Globus pallidus (tissue), 1 donor: ENCODE measurements at regions not wholly inside any gene's neighbourhood (a gene's known extent, or its start where the extent isn't known, plus 50 kb on each side); places are given as distances from the start of the nearest gene placed in this dataset.
"Not testable (repeated sequence)": the region's sequence is repeated elsewhere in the genome, so short reads cannot be mapped to it uniquely, and the experiment has no call there.

ENCODE experiments used
- DNase-seq: peaks from one replicate; pipeline ENCODE4 v3.0.0-alpha.2; 2015; ENCODE audit warnings: low spot score

DNA sequence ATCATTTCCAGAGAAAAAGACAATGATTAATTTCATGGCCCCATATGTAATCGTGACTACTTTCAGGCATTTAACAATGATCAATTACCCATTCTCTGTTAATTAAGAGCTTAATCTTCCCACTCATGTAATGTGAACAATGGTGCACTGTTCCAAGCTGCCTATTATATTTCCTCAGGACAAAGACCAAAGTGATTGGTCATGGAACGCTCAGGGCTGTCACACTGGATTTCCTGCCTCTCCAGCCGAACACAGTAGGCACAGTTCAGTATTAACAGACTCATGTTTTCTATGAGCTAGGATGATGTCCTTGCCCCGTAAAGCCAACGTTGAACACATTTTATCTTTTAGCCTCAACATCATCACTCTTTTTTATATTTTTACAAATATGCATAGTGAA is 142.7 kb upstream of the FZD8 start:
- DNase-seq: peak; percentile 17

DNA sequence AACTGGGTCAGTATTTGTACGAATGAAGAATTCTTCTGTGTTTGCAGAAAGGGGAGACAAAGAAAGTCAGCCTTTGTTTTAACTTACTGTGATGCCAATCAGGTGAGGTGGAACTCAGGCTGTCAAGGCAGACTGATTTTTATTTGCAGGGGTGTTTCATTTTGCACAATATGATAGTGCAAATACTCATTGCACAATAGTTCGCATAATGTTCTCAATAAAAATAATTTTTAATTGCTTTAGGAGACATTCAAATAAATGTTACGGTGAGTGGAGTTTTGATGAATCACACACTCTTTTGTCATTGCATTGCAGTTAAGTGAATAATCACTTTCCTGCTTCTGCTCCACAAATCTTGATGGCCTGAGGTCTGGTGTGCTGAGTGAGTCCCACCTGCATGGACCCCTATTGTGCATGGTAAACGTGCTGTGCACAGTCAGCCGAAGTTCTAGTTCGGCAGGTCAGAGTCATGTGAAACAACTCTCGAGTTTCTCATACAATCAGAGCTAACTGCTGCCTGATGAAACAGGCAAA is 141.3 kb upstream of the FZD8 start:
- no peak for DNase-seq

DNA sequence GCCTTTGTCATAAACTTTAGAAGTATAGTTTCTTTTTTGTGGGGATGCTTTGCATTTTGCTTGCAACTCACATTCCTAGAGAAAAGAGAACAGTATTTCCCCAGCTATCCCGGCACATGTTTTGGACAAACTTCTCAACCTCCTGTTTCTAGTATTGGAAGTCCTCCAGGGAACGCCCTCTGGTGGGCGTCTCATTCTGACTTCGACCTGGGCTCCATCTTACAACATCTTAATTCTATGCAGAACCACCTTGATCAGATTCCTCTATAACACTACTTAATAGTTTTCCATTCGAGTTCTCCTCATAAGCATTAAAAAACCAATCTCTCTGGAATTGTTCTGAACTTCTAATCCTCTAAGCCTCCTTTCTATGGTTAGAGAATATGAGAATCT is 139.5 kb upstream of the FZD8 start:
- no peak for DNase-seq

DNA sequence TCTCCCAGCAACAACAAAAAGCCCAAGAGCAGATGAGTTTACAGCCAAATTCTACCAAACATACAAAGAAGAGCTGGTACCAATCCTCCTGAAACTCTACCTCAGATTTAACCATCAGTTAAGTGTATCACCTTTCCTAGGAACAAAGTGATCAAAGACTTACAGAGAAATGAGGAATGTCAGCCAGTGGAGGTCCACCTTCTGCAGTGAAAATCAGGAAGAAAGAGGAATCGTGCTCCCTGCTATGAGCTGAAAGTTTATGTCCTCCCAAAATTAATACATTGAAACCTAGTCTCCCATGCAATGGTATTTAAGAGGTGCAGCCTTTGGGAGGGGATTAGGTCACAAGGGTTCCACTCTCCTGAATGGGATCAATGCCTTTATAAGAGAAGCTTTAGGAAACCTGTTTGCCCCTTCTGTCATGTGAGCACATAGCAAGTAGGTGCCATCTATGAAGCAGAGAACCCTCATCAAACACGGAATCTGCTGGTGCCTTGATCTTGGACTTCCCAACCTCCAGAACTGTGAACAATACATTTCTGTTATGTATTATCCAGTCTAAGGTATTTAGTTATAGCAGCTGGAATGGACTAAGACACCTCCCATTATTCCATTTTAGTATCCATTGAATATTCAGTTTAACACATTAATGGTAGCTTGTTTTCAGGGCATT is 139.0 kb upstream of the FZD8 start:
- no peak for DNase-seq

DNA sequence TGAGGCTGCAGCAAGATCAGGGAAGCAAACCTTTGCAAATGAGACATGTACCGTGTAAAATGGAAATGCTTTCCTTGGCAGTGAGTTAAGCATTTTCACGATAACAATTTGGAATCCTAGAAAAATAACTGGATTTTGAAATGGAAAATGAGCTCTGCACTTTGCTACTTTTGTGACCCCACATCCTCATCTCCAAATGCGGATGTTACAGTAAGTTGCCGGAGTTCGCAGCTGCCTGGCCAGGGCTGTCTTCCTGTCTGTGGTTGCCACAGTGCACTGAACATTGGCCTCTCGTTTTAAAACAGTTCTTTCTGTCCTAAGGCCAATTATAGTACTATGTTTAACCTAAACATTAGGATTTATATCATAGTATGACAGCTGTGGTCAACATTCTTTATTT is 136.2 kb upstream of the FZD8 start:
- peak; percentile 16 for DNase-seq

DNA sequence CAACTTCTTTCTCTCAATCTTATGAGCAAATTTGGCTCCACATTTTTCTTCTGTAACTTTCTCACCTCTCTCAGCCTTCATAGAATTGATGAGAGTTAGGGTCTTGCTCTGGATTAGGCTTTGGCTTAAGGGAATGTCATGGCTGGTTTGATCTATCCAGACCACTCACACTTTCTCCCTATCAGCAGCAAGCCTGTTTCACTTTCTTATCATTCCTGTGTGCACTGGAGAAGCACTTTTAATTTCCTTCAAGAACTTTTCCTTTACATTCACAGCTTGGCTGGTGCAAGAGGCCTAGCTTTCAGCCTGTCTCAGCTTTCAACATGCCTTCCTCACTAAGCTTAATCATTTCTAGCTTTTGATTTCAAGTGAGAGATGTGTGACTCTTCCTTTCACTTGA is 134.5 kb upstream of the FZD8 start:
- DNase-seq: not testable (repeated sequence)

DNA sequence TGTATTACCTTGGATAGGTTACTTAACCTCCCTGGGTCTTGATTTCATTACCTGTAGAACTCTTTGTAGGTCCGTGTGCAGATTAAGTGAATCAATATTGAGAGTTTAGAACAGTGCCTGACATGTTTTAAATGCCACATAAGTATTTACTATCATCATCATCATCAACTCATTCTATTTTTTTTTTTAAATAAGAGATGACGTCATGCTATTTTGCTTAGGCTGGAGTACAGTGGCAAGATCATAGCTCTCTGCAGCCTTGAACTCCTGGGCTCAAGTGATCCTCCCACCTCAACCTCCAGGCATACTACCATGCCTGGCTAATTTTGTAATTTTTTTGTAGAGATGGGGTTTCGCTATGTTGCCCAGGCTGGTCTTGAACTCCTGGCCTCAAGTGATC is 132.0 kb upstream of the FZD8 start:
- DNase-seq: no peak

DNA sequence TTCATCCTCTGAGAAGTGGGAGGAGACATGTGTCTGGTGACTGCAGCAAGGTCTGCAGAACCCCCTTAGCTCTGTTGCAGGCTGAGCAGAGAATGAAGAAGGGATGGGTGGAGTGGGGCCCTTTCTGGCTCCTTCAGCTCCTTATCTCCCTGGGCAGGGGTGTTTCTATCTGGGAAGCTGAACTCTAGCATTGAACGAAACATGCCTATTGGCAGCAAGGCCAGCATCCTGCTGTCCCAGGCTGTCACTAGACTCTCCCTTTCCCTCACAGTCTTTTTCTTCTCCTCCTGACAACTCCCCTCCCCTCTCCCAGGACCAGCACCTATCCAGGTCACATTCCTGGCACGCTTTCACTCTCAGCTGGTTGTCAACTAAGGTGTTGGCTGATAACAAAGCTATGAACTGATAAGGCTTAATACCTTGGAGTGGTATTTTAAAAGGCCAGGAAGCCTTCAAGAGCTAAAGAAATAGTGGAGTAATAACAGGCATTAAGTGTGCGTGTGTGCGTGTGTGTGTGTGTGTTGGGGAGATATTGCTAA is 128.8 kb upstream of the FZD8 start:
- DNase-seq: no peak

DNA sequence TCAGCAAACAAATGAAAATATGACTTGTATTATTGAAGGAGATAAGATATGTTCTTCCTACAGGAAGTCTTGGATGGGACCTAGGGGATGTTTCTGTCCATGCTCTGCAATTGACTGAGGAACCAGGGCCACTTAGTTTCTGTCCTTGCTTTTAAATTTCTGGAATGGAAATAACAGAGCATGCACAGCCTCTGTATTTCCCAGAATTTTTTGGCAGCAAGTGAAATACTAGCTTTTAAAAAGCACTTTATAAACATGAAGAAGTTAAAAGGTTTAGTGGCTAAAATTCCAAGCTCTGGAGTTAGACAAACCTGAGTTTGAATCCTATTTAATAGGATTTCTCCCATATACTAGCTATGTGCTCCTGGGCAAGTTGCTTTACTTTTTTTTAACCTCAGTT is 127.7 kb upstream of the FZD8 start:
- DNase-seq: no peak

DNA sequence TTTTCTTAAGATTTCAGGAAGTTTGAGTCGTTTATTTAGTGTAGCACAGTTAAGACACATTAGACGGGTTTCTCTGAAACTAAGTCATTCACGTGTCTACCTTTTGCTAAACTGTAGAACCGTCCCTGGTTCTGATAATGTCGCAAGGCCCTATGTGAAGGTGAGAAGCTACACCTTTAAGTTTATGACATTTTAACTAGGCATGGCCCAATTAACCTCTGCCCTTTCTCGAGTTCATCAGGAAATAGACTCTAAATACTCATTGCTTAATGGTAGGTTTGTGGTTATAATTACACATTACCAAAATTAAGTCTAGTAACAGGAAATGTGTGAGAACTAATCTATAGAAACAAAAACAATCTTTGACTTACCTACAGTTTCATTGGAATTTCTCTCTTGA is 126.6 kb upstream of the FZD8 start:
- DNase-seq: no peak

DNA sequence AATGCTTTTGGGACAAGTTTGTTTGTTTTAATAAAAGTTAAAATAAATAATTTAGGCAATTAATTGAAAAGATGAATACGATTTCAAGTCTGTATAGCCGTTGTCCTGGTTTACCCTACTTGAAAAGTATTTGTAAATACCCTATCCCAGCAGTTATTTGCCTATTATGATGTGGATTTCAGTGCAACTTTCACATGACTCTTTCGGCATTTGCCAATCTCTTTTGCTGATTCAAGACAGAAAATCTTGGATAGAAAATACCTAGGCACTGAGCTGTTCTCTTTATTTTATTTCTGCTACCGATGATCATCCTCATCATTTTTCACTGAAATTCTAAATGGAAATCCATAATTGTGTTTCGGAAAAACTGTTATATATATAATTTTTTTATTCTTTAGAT is 125.9 kb upstream of the FZD8 start:
- no peak for DNase-seq

DNA sequence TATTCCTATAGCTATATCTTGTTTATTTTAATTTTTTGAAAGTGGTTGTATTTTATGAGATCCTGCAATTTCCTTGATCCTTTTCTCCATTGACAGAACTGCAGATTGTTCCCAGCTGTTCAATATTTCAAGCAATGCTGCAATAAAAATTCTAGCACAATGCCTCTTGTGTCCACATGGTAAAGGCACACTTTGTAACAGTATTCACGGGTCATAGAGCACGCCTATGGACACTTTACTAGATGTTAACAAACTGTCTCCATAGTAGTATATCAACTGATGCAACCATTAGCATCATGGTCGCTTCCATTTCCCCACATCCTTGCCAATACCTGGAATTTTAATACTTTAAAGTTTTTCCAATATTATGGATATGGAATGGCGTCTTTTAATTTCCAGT is 123.9 kb upstream of the FZD8 start:
- no peak for DNase-seq

DNA sequence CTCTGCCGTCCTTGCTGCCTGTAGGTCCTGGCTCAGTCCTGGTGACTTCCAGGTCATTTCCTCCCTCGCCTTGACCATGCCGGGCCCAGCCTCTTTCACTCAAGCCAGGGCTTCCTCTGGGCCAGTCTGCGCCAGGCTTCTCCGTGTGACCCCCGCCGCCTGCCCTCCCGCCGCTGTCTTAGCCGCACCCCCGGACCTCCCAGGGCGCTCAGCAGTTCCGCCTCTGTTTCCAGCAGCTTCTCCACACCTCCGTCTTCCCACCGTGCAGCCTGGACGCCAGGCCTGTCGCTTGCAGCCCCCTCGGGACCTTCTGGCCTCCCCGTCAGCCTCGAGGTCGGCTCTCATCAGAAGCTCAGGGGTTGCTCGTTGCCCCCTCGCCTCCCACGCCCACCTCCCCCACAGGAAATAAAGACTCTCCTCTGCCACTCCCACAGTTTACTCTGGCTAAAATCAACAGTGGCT is 123.0 kb upstream of the FZD8 start:
- DNase-seq: peak; percentile 8

DNA sequence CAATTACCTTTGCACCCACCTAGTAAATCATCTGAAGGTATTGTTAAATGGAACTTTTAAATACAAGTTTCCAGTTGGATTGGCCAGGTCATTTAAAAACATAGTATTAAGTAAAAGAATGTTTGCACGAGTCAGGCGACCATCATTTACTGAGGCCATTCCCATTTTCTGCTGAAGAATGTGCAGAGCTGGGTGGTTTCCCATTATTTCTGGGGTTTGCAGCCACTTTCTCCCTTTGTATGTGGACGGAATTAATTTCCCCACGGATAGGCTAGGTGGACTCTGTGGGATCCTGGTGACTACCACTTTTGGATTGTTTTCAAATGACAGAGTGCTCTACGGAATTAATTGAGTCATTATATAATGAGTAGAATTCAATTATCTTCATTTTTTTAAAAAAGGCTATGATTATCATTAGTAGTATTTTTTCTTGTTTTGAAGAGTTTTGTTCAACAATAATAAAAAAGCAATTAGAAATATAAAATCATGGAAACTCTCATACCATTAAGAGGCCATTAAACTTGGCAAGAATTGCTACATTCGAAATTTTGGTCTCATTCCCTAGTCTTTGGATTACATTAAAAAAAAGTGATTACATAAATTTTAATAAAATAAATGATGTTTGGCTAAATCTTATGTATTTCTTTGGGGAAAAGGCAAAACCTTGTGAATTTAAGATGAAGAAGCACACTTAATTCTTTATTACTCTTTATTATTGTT is 120.4 kb upstream of the FZD8 start:
- DNase-seq: no peak

DNA sequence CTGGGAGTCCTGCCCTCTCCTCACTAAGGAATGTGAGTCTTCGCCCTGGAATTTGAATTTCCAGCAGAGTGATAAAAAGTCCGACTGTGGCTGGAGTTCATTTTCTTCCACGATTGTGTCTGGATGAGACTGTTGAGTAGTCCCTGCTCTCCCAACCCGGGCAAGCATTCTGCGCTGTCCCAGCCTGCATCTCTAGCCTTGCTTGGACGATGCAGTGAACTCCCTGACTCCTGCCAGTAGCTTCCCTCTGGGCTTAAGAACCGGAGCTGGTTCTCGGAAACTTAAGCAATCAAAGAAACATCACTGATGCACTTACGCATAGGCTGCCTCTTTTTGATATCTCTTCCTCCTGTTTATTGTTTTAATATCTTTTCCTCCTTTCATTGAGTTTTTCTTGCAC is 116.0 kb upstream of the FZD8 start:
- DNase-seq: no peak

DNA sequence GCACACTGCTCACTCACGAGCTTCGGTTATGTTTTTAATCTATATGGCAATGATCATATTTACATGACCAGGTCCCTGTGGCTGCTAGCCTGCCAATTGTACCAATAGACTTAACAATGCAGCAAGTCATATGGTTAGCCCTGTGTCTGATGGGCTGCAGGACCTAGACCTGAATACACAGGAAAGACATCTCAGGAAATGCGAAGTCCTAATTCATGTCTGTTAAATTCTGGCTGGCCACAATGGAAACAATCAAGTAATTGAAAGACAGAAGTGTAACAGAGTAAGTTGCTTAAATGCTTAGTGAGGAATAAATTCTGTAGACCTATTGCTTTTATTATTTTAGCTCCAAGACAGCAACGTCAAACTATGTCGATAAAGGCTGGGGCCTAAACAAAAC is 112.4 kb upstream of the FZD8 start:
- DNase-seq: no peak

DNA sequence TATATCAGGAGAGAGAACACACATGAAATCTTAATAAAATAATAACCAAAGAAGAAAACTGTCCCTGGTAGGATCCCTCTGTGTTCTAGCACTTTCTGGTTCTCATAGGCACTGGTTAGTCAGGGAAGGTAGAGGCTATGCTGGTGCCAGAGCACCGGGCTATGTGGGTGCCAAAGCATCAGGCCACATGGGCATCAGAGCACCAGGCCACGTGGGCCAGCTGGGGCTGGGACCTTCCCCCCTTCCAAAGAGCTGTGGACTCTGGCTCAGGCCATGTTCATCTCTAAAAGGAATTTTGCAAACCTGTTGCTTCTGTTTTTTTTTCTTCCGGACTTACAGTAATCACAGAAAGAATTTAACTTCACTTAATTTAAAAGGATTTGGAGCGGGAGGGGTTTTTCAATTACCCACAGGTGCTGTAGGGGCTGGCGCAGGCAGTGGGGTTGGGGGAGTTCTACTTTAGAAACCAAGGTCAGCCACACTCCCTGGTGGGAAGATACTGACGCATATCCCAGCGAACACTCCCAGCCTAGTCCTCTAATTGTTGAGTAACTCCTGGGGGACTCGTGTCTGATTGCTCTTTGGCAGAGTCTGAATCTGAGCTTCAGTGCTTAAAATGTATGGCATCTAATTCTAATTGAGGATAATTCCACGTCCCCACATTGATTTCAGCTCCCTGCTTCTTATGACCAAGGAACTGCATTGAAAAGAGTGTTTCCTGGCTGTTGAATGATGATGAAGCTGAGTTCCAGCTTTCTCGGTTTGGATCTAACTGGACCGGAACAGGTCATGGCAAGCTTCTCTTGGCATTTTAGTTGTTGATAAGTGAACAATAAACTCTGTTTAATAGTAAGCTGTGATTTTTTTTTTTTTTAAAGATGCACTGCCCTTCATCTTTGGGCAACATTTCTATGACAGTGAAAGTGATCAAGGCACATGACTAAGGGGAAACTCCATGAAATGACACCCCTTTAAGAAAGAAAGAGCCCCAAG is 110.7 kb upstream of the FZD8 start:
- no peak for DNase-seq

DNA sequence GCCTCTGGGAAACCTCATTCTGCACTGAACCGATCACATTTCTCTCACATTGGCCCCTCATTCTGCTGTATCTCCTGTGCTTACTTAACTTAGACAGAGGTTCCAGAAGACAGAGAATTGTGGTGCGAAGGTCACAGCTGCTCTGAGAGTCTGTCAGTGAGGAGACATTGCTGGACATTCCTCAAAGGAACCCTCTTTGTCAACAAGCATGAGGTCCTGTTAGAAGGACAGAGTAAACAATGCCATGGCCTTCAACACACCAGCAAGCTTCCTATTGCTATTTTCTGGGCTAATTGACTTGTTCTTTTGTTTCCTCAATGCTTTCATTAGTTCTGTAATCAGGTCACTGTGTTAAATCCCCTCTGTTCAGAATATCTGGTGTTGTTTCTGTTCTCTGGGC is 109.3 kb upstream of the FZD8 start:
- DNase-seq: no peak

DNA sequence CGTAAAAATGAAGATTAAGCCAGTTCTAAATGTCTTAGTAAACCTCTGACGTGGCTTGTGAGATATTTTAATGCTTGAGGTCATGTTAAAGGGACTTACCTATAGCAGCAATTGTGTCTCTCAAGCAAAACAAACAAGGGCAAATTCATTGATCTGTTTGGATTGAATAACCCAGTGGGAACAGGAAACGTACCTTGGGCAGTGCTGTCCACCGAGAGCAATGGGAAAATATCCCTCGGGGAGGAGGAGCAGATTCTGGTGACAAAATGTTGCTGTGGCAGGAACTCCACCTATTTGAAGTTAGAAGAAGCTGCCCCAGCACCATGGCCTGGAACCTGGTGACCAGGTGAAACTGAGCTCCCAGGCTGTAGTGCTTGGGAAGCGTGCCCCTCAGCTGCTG is 107.1 kb upstream of the FZD8 start:
- DNase-seq: no peak

DNA sequence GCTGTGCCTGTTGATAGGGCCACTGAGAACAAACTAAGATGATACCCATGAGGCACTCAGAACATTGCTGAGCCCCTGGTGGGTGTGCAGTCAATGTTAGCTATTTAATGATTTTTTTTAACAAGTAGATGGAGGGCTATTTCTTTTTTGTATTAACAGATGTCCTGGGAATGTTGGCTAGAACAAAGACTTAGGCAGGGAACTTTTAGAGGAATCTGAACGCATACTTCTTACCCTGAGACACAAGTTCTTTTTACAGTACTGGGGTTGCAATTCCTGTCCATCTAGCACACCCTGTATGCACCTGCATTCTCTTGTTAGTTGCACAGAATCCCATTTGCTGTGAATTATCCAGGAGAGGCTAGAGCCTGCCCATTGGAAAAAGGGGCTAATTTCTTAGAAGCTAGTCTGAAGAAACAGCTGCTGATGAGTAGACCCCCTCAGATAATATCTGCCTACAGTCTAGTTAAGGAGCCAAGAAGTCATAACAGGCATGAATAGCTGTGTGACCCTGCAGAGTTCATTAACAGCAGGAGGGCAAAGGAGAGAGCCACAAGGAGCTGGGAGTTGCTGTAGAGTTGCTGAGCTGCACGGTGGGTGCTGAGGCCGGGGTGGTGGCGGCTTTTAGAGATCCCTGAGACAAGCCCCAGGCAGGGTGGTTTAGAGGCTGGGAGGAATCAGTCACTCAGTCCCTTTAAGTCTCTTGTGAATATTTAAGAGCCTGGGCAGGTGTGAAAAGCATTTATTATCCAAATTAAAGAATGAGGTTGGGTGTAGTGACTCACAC is 103.7 kb upstream of the FZD8 start:
- no peak for DNase-seq

DNA sequence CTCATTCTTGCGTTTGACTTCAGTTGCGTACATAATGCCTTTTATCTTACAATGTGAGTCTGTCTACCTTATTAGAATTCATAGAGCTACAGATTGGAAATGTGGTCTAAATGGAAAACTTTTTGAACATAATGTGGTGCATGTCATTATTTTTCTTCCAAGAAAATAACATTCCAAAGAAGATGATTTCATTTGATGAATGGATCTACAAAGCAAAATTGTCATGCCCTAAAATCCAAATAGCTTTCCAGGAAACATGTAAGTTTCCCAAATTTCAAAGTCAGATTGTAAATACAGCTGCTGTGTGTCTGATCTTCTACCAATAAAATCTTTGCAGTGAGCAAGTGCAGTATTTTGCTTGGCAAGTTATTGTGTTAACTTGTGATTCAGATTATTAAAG is 101.8 kb upstream of the FZD8 start:
- no peak for DNase-seq
